Cardiac muscle cell (in vitro differentiated cells and primary cell): ENCODE measurements at regions not wholly inside any gene's neighbourhood (a gene's known extent, or its start where the extent isn't known, plus 50 kb on each side); places are given as distances from the start of the nearest gene placed in this dataset.

Source experiments
- DNase-seq, 2 donors: peaks; one replicate each; pipeline versions ENCODE4 v3.0.0 to v3.0.0-alpha.2; 2010 to 2017; ENCODE audit warnings: low read depth in 1 of 2, low spot score in 1 of 2
- H3K27ac ChIP-seq: fragments of 200-600 bp; sonication (generic); 2 replicates; pipeline ENCODE4 v1.5.1; 2016
- H3K27me3 ChIP-seq: fragments of 200-600 bp; sonication (generic); 2 replicates; pipeline ENCODE4 v1.6.0; 2016; ENCODE audit warnings: control low read depth
- H3K36me3 ChIP-seq: fragments of 200-600 bp; sonication (generic); 2 replicates; pipeline ENCODE4 v1.5.1; 2016; ENCODE audit warnings: control low read depth
- H3K4me1 ChIP-seq: fragments of 200-600 bp; sonication (generic); 2 replicates; pipeline ENCODE4 v1.8.1; 2017; ENCODE audit warnings: low read depth, mild to moderate bottlenecking, mixed run types
- H3K4me3 ChIP-seq: fragments of 200-600 bp; sonication (generic); 2 replicates; pipeline ENCODE4 v1.5.1; 2016; ENCODE audit warnings: mild to moderate bottlenecking
- H3K9me3 ChIP-seq: fragments of 200-600 bp; sonication (generic); 2 replicates; pipeline ENCODE4 v1.5.1; 2017; ENCODE audit warnings: low read depth, mild to moderate bottlenecking, control low read depth
- CTCF ChIP-seq: IDR thresholded peaks from 2 replicates; pipeline ENCODE4 v1.5.1; 2012; ENCODE audit warnings: low read depth, mild to moderate bottlenecking, low read length

GRCh38 chr17:69712801-69713311, 298.4 kb downstream of the MAP2K6 start:
- Histone ChIP-seq H3K27me3 (no peaks in the 10 kb centered on the region), H3K36me3 (no peaks in the 10 kb centered on the region), H3K9me3 (no peaks in the 10 kb centered on the region), H3K27ac (no peak overlapping the region), H3K4me1 (no peaks in the 10 kb centered on the region), H3K4me3 (no peak overlapping the region)
- DNase-seq = no peak
- no peak for TF ChIP-seq CTCF

- Histone ChIP-seq H3K36me3 (no peaks in the 10 kb centered on the region), H3K9me3 (no peaks in the 10 kb centered on the region), H3K4me1 (no peaks in the 10 kb centered on the region), H3K27me3 (no peaks in the 10 kb centered on the region), H3K27ac (no peak overlapping the region), H3K4me3 (no peak overlapping the region)
- DNase-seq = no peak
- TF ChIP-seq CTCF = no peak
These were observed 299.3 kb downstream of the MAP2K6 start for GRCh38 chr17:69713815-69714214.

- no peak for TF ChIP-seq CTCF
- DNase-seq = no peak
- no peak overlapping the region for H3K4me3 ChIP-seq
- H3K27ac ChIP-seq = no peak overlapping the region
- no peaks in the 10 kb centered on the region for H3K4me1 ChIP-seq
- no peaks in the 10 kb centered on the region for H3K27me3 ChIP-seq
- no peaks in the 10 kb centered on the region for H3K9me3 ChIP-seq
- H3K36me3 ChIP-seq = no peaks in the 10 kb centered on the region
These were observed 300.2 kb downstream of the MAP2K6 start for GRCh38 chr17:69714669-69715068.

GRCh38 chr17:69715656-69716055, 301.2 kb downstream of the MAP2K6 start:
- no peaks in the 10 kb centered on the region for H3K9me3 ChIP-seq
- DNase-seq = no peak
- H3K27me3 ChIP-seq = peaks cover 3% of the 10 kb centered on the region
- no peak for TF ChIP-seq CTCF
- H3K36me3 ChIP-seq = no peaks in the 10 kb centered on the region
- no peak overlapping the region for H3K4me3 ChIP-seq
- H3K4me1 ChIP-seq = no peaks in the 10 kb centered on the region
- no peak overlapping the region for H3K27ac ChIP-seq

GRCh38 chr17:69716556-69716955, 302.1 kb downstream of the MAP2K6 start:
- no peak for DNase-seq
- H3K4me3 ChIP-seq = no peak overlapping the region
- H3K4me1 ChIP-seq = no peaks in the 10 kb centered on the region
- no peaks in the 10 kb centered on the region for H3K9me3 ChIP-seq
- peaks cover 3% of the 10 kb centered on the region for H3K27me3 ChIP-seq
- no peak for TF ChIP-seq CTCF
- no peaks in the 10 kb centered on the region for H3K36me3 ChIP-seq
- no peak overlapping the region for H3K27ac ChIP-seq

GRCh38 chr17:69717214-69717613, 302.7 kb downstream of the MAP2K6 start:
- Histone ChIP-seq H3K4me1 (no peaks in the 10 kb centered on the region), H3K4me3 (no peak overlapping the region), H3K27me3 (peaks cover 3% of the 10 kb centered on the region), H3K36me3 (no peaks in the 10 kb centered on the region), H3K9me3 (no peaks in the 10 kb centered on the region), H3K27ac (no peak overlapping the region)
- no peak for TF ChIP-seq CTCF
- no peak for DNase-seq
